Stimulated activated CD8-positive, alpha-beta memory T cell treated with anti-CD3 and anti-CD28 coated beads, Interleukin-12 subunit alpha, Interleukin-12 subunit beta, amount 100 ng/mL, for 24 hours (primary cell): ENCODE measurements at regions not wholly inside any gene's neighbourhood (a gene's known extent, or its start where the extent isn't known, plus 50 kb on each side); places are given as distances from the start of the nearest gene placed in this dataset.

Source experiments
- DNase-seq: peaks from one replicate; pipeline ENCODE4 v3.0.0-alpha.2; 2020; ENCODE audit errors: extremely low read depth

DNA sequence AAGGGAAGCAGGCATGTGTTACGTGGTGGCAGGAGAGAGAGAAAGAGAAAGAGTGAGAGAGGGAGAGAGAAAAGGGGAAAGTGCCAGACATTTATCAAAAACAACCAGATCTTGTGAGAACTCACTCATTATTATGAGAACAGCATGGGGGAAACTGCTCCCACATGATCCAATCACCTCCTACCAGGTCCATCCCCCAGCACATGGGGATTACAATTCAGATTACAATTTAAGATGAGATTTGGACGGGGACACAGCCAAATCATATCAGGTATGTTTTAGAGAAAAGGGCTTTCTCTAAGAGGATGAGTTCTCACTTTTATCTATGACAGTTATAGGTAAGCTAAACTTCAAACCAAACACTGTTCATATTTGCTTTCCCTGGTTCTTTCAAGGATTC lies 597.3 kb upstream of the PIK3C3 start:
- DNase-seq = no peak

GRCh38 chr18:41353777-41354528 lies 601.1 kb upstream of the PIK3C3 start:
- DNase-seq = no peak

- no peak for DNase-seq
Observed at GRCh38 chr18:41351430-41351829, 603.6 kb upstream of the PIK3C3 start.

DNA sequence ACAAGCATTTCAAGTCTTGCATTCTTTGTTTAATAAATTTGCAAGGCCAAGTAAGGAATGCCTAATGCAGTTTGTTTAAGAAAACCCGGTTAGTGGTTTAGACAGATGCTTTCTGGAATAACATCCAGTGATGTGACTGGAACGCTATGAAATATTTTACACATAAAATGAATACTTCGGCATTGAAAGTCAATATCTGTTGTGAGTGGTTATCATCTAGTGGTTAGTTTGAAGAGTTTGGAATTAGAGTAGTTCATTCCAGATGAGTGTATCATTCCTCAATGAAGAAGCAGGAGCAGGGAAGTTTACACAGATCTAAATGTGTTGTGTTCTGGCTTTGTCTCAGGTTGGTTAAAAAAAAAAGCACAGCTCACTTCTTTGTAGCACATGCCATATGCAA lies 608.0 kb upstream of the PIK3C3 start:
- DNase-seq = no peak

DNA sequence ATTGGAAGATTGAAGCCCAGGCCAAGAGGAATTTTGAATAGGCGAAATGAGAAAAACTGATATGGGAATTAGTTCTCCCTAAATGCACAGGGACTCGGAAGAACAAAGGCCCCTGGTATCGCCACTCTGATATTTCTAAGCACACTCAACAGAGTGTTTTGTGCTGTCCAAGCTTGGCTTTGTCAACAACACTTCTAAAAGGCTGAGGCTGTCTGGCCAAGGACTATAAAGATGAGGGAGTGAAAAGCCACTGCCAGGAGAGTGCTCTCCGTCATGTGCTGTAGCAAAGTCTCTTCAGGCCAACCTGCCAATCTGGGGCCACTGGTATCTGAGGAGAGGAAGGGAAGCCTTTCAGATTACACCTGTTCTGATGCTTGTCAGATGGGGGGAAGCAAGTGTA lies 611.2 kb upstream of the PIK3C3 start:
- DNase-seq = no peak

- DNase-seq = no peak
Observed at GRCh38 chr18:41338341-41338740, 616.7 kb upstream of the PIK3C3 start.

DNA sequence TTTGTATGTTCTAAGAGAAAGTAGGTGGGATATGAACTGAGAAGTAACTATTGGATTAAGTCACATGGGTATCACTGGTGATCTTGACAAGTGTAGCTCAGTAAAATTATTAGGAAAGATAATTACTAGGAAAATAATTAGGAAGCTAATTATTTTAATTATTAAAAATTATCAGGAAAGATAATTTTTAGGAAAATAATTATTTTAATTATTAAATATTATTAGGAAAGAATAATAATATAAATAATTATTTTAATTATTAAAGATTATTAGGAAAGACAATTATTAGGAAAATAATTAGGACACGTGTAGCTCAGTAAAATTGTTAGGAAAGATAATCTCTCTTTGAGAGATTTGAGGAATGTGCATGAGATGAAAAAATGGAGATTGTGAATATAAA lies 623.4 kb upstream of the PIK3C3 start:
- DNase-seq = no peak

- no peak for DNase-seq
Observed at GRCh38 chr18:41326311-41326710, 628.7 kb upstream of the PIK3C3 start.

DNA sequence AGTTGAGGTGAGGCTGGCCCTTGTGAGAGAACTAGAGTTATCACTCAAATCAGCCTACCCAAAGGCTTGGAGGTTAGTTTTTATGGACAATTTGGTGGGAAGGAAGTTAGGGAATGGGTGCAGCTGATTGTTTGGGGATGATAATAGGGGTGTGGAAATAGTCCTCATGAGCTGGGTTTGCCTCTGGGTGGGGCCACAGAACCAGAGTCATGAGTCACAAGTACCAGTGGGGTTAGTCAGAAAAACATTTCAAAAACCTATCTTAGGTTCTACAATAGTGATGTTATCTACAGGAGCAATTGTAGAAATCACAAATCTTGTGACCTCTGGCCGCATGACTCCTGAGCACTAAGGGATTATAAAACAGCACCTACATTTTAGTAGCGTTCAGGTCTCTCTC lies 630.1 kb upstream of the PIK3C3 start:
- no peak for DNase-seq

DNA sequence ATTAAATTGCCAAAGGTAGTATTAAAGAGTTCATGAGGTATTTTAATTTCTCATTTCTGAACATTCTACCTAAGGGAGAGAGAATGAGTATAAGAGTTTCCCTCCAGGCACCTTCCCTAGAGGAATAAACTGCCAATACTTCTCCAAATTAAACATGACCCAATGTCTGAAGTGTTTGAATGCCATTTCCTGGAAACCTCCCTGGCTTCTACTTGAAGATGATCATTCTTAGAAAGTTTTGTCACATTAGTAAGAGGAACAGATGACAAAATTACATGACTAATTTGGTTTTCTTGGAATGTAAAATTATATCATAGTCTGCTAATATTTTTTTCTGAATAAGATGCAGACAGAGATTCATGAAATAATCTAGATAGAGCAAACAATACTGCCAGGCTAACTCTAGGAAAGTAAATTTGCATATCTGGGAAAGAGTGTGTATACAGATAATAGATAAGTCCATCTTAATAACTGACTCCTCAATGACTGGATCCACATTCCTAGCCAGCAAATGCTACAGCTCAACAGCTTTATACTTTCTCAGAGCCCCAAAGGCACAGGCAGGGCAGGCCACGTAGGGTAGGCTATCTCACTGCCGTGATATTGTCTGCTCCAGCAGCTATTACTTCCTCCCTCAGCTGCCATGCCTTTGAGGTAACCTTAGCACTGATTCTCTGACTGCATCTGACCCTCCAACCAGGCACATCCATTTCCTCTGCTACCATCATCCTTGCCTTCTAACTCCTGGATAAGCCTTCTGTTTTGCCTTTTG lies 630.8 kb upstream of the PIK3C3 start:
- no peak for DNase-seq

DNA sequence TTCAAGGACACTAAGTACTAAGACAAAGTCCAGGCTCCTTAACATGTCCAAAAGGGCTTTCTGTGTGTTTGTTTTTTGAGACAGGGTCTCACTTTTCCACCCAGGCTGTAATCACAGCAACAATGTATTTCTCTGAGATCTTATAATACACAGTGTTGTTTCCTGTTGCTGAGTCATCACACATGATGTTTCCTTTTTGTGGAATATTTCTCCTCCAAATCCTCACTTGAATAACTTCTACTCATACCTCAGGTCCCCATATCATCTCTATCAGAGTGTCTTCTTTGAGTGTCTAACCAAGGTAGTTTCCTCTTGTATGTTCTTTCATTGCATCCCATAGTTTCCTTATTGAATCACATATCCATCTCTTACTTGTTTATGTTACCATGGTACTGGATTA lies 632.0 kb upstream of the PIK3C3 start:
- DNase-seq = no peak

DNA sequence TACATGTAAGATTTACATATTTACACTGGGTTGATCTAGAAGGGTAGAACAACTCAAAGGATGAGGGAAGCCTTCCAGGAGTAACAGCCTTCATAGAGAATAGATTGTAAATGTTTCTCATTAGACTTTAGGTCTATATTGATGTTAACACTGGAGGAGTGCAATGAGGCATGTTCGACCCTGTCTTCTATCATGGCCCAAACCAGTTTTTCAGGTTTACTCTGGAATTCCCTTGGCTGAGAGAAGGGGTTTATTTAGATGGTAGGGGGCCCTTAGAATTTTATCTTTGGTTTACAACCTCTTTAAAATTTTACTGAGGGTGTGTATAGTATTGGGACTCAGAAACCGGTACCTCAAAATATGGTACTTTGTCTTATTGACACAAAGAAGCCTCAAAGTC lies 634.9 kb upstream of the PIK3C3 start:
- DNase-seq = no peak

DNA sequence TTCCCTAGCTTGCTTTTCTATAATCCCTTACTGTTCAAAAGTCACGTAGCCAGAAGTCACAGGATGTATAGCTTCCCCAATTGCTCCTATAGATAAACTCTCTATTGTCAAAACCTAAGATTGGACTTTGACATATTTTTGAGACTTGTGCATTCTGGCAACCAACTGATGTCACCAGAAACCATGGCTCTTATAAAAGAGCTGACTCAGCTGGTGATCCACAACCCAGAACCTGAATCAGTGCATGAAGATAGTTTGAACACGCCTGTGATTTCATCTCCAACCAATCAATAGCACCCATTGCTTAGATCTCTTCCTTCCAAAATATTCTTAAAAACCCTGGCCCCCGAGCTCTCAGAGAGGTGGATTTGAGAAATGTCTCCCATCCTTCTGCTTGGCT lies 639.9 kb upstream of the PIK3C3 start:
- no peak for DNase-seq

GRCh38 chr18:41311571-41312547 lies 643.2 kb upstream of the PIK3C3 start:
- DNase-seq = no peak

GRCh38 chr18:41297740-41298139 lies 657.3 kb upstream of the PIK3C3 start:
- DNase-seq = no peak

DNA sequence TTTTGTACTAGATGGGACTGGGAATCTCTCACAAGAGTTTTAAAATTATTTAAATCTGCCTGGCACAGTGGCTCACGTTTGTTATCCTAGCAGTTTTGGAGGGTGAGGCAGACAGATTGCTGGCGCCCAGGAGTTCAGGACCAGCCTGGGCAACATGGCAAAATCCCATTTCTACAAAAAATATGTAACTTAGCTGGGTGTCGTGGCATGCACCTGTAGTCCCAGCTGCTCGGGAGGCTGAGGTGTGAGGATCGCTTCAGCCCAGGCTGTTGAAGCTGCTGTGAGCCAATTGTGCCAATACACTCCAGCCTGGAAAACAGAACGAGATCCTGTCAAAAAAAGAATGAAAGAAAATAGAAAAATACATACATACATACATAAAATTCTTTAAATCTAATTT lies 685.7 kb upstream of the PIK3C3 start:
- no peak for DNase-seq

GRCh38 chr18:41268271-41268670 lies 686.8 kb upstream of the PIK3C3 start:
- no peak for DNase-seq

DNA sequence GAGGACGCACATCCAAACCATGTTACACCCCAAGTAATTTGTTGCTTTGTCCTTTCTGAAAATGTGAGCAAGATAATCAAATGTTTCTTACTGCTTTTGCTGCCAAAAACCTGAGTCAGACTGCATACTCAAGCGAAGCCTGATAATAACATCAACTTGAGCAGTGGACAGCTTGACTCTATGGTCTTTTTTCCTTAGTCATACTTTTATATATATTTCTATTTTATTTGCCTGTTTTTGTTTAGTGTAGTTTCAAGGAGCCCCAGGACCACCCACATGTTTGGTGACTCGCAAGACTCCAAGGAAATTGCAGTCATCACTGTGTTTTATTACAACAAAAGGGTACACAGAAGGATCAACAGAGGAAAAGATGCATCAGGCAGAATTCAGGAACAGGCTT lies 688.4 kb upstream of the PIK3C3 start:
- DNase-seq = no peak

DNA sequence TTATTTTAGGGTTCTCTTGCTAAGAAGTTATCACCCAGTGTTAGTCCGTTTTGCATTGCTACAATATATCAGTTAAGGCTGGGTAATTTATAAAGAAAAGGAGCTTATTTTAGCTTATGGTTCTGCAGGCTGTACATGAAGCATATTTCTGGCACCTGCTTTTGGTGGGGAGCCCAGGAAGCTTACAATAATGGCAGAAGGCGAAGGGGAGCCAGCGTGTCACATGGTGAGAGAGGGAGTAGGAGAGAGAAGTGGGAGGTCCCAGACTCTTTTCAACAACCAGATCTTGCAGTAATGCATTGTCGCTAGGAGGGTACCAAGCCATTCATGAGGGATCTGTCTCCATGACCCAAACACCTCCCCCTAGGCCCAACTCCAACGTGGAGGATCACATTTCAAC lies 688.8 kb upstream of the PIK3C3 start:
- DNase-seq = no peak

DNA sequence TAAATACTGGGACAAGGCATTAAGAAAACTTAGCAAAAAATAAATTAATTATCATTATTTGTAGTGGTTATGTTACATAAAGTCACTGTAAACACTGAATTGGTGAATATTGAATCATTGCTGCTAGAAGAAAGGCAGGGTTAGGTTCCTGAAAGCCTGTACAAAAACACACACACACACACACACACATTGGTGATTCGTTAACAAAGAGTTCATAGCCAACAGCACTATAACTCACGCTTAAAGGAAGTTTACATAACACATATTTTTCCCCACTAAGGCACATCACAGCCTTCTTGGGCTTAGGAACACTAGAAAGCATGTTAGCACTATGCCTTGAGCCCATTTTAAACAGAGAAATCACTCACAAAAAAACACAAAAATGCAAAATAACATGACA lies 690.0 kb upstream of the PIK3C3 start:
- DNase-seq = no peak

- no peak for DNase-seq
Observed at GRCh38 chr18:41263956-41264355, 691.1 kb upstream of the PIK3C3 start.

DNA sequence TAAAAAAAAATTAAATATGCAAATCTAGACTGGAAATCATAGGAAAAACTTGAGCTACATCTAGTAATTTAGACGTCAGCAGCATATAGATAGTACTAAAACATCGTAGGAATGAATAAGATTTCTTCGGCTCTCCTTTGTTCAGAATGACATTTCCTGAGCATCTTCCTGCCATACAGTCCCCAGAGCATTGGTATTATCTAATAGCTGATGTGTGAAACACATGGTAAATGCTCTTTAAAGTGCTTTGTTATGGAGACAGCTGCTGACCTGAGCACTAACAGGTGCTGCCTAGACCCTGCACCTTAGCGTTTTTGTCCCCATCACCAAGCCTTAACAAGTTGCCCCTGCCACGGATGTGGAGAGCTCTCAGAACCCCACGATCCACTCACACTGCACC lies 692.3 kb upstream of the PIK3C3 start:
- no peak for DNase-seq
